HG02870 (cell line): ENCODE measurements at regions not wholly inside any gene's neighbourhood (a gene's known extent, or its start where the extent isn't known, plus 50 kb on each side); places are given as distances from the start of the nearest gene placed in this dataset.
"Not testable (repeated sequence)": the region's sequence is repeated elsewhere in the genome, so short reads cannot be mapped to it uniquely, and the experiment has no call there.

ENCODE experiments used
- ATAC-seq: cut with Tn5 transposase; IDR thresholded peaks from one replicate; pipeline ENCODE4 v1.9.1; 2021; ENCODE audit warnings: mild to moderate bottlenecking, moderate library complexity; ENCODE audit not compliant: unreplicated experiment

DNA sequence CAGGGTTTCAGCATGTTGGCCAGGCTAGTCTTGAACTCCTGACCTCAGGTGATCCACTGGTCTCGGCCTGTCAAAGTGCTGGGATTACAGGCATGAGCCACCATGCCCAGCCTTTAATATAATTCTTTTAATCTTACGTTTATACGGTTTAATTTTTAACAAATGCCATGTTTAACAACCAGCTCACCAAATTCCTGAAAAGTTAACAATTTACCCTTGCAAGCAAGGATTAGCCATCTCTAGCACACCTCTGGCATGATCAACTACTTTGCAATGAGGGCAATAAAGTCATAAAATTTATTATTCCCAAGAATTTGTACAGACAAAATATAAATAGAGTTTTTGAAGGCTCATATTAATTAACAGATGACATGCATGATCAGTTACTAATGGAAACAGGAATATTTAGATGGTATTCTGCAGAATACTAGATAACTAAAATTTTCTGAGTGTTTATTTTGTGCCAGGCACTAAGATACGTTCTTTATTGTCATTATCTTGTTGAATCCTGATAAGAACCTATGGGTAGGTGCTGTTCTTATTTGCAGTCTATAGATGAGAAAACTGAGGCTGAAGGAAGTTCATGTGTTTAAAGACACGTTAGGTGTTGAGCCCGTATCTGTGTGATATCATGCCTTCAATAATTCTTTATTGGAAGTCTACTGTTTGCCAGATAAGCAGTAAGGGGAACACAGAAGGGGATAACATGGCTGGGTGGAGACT, 190.1 kb downstream of the CDCA7 start:
- ATAC-seq: no peak

DNA sequence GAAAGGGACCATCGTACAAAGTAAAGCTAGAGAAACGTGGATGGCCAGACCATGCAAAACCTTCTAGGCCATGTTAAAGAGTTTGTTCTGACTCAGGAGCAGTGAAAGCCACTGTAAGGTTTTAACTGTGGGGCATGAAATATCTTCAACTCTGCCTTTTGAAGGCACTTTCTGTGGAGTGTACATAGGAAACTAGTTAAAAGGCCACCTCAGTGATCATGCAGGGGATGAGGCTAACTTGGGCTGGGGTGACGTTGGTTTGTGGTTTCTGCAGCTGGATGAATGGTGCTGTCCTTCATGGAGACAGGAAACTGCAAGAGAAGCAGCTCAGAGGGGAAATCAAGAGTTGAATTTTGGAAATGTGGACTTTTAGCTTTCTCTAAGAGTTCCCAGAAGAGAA, 190.7 kb downstream of the CDCA7 start:
- no peak for ATAC-seq

DNA sequence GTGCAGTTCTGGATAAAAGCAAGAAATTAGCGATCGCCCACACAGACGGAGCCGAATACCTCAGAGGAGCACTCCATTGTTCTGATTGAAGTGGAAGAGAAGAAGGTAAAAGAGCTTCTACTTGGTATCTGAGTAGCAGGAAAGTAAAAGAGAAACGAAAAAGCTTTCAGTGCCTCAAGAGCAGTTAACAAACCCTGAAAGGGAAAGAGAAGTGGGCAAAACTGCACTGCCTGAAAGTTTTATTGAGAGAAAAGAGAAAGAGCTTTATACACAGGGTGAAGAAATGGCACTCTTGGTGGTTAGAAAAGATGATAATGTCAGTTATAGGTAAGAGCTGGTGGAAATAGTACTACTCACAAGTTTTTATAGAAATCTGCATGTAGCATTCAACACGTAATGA, 192.8 kb downstream of the CDCA7 start:
- ATAC-seq: no peak

DNA sequence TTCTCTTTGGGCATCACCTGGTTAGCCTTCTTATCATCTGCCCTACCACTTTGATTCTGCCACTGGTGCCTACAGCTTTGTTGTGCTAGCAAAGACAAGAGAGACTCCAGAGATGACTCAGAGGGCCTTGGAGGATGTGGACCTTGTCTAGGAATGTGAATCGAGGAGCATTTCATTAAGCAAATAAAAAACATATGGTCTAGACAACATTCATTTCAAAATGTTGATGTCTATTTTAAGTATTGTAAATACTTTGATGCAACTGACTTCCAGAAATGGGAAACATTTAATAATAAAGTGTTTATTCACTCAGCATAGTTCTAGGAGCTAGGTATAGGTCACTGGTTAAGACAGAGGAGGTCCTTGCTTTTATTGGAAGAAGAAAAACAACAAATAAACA, 195.5 kb downstream of the CDCA7 start:
- ATAC-seq: no peak

DNA sequence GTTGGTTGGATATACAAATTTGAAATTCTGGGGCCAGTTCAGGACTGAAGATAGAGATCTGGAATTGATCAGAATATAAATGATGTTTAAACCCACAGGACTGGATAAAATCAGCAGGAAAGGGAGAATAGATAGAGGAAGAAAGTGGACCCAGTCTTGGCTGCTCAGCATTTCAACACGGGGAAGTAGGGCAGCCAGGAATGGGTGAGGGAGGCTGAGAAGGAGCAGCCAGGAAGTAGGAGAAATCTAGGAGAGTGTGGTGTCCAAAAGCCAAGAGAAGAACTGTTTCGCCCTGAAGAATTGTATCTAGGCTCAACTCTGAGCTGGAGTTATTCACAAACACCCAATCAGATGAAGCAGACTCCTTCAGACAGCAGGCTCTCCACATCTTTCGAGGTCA, 197.9 kb downstream of the CDCA7 start:
- no peak for ATAC-seq

DNA sequence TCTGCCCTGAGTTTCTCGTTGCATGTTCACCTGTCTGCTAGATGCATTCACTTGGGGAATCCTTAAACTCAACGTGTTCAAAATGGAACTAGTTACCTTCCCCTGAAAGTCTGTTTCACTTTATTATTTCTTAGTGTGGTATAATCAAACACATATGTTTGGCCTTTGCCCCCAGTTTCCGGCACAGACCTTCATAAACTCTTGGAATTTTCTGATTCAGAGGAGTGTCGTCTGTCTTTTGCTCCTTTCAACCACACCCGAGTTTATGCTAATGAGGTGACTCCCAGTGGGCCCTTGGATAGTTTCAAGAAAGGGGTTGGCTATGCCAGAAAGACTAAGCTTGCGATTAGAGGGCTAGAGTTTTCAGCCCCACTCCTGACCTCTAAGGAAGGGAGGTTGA, 198.9 kb downstream of the CDCA7 start:
- no peak for ATAC-seq

DNA sequence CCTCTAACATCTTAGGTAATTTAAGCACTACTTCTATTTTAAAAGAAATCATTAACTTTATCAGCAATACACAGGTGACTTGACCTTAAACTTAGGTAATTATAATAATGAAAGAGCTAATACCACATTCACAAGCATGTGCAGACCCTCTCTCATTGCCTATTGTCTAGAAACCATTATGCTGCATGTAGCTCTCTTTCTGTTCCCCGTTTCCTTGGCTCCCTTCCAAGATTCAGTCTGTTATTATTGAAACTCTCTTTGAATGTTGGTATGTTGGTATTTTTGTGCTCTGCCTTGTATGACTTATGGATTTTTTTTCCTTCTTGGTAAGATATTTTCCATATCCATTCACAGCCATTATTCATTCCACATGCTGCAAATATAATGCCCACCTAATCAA, 201.2 kb downstream of the CDCA7 start:
- ATAC-seq: no peak

DNA sequence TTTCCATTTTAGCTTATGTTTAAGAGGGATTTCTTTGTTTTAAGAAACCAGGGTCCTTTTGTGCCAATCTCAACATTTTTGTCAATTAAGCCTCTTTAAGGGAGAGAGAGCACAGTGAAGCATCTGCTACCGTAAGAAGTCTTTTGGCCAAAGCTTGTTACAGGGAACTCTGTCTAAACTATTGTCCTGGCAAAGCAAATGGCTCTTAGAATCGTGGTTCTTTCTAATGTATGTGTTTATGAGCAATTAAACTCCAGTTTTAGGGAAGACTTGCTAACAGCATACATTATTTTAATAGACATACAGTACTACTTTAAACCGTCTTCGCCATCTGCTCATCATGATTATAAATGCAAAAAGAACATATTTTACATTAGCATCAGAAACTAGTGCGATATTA, 202.1 kb downstream of the CDCA7 start:
- no peak for ATAC-seq

DNA sequence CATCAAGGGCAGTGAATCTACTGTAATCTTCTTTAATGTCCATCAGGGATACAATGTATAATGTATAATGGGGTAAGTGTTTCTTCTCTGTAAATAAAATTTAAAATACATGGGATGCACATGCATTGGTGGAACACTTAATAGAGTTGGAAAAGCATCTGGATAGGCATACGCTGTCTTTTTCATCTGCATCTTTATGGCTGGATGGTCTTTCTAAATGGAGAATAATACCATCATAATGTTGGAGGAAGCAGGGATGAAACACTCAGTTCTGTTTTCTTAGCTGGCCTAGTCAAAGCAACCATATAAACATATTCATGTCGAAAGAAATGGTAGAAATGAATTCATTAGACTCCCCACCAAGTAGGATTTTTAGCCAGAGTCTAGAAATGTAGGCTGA, 202.8 kb downstream of the CDCA7 start:
- ATAC-seq: no peak

DNA sequence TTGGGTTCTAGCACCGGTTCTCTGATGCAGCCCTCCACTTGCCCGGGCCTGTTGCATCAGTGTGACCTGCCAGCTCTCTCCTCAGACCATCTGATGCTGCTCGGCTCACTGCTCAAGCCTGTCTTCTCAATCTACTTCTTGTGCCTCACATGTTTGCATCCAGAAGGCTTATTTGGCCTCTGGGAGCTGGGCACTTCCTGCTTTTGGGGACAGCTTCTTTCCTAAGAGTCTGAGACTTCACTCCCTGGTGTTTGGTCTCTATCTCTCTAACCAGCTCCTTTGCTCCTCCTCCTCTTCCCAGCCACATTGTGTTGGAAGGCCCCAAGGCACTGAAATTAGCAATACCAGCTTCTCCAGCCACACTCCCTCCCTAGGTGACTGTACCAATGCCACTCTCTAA, 212.8 kb downstream of the CDCA7 start:
- ATAC-seq: no peak

DNA sequence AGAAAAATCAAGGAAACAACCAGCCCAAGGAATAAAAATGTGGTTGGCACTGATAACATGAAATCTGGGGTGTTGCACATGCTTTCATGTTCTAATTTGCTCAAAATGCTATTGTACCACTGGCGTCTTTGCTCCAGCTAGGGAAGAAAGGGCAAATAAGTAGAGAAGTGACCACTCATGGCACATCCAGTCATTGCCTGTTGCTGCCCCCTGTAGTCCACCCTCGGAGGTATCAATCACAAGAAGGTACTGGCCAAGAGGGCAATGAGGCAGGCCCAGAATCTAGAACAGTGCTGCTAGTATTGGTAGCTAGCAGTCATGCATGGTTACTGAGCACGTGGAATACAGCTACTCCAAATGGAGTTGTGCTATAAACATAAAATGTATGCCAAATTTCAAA, 213.4 kb downstream of the CDCA7 start:
- ATAC-seq: no peak

DNA sequence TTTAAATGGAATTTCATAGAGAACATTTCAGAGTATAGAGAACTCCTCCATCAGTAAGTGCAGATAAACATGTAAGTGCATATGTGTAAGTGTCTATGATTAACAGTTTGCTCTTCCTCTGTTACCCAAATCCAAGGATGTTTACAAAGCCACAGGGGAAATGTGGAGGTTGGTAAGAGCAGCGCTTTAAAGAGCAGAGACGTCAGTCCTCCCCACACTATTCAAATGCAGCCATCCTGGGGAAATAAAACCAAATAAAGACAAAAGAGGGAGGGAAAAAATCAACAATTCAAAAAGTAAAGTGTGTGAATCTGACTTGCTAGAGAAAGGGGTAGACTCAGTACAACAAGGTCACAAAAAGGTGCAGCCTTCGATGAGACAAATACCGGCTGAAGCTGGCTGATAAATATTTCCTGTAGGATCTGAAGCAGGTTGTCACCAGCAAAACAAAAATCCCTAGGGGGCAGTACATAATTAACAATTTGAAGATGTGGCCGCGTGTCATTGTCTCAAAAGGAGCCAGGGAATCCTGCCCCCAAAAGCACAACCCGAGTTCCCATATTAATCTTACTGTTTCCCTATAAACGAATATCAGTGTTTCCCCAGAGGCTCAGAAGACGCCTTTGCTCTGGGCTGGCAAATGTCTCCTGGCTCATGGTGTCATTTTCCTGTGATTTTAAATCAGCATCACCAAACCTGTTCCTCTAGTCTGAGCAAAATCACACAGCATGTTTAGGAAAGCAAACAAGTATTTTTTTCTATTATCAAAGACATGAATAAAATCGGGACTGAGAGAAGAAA, 216.5 kb downstream of the CDCA7 start:
- ATAC-seq: no peak

DNA sequence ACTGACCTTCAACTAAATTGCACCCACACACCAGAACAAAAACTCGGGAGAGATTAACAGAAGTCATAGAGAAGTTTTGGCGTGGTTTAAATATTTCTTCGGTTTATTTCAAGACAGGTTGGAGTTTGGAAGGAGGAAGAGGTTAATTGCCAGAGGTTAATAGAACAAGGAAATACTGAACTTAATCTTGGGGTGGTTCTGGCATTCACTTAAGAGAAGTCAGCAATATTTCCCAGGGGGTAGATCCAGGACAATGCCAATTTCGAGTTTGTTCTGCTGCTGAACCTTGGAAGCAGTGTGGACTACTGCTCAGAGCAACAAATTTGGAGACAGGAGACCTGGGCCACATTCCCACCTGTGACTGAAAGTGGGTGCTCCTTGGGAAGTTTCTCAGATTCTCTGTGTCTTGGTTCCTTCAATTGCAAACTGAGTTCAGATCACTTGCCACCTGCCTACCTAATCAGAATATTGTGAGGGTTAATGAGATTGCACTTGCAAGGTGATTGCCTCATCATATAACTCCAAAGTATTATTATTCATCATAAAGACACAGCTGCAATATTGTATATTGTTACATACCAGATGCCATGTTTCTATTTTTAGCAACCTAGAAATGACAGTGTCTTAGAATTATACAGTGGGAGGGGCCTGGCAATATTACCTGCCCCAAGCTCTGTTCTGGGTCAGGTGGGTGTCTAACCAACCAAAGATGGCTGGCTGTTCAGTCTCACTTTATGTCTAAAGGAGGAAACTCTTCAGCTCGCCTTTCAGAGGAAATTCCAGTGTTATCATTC, 217.4 kb downstream of the CDCA7 start:
- ATAC-seq: no peak

DNA sequence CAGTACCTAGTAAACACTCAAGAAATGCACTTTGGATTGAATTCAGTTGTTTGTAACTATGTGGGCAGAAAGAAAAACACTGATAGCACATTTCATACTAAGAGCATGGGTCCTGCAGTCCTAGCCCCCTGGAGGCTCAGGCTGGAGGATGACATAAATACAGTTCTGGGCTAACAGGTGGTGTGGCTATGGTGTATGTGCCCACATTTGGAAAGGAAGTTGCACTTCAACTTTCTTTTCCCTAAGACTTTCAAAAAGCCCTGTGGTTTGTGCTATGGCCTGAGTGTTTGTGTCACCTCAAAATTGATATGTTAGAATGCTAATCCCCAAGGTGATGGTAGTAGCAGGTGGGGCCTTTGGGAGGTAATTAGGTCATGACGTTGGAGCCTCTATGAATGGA, 218.2 kb downstream of the CDCA7 start:
- no peak for ATAC-seq

DNA sequence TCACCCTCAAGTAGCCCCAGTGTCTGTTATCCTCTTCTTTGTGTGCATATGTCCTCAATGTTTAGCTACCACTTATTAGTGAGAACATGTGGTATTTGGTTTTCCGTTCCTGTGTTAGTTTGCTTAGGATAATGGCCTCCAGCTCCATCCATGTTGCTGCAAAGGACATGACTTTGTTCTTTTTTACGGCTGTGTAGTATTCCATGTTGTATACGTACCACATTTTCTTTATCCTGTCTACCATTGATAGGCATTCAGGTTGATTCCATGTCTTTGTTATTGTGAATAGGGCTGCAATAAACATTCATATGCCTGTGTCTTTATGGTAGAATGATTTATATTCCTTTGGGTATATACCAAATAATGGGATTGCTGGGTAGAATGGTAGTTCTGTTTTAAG, 219.1 kb downstream of the CDCA7 start:
- not testable (repeated sequence) for ATAC-seq

DNA sequence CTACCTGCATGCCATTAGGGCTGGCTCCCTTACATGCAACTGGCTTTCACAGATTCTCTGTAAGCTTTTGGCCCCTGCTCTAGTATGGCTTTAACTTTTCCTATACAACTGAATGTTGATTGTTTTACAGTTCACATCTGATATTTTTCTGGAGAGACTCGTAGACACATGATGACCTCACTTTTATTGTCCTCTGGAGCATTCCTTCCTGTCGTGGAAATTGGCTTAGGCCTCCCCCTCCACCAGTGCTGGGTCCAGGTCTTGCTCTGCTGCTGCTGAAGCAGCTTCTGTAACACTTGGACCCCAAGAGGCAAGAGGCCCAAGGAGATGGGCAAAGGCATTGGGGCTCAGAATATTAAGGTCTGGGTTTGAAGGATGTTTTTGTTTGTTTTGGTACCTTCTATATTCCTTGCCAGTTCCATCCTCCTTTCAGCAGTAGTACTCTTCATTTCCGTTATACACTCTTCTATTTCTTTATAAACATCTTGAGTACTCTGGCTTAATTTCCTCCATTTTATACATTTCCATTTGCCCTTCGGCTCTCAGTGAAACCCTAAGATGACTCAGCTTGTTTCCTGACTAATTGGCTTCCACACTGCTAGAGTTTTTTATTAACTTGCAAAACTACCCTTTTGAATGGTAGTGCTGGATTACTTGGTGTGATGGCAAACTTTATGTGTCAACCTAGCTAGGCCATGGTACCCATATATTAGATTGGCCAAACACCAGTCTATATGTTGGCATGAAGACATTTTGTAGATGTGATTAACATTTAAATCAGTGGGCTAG, 219.8 kb downstream of the CDCA7 start:
- ATAC-seq: no peak

DNA sequence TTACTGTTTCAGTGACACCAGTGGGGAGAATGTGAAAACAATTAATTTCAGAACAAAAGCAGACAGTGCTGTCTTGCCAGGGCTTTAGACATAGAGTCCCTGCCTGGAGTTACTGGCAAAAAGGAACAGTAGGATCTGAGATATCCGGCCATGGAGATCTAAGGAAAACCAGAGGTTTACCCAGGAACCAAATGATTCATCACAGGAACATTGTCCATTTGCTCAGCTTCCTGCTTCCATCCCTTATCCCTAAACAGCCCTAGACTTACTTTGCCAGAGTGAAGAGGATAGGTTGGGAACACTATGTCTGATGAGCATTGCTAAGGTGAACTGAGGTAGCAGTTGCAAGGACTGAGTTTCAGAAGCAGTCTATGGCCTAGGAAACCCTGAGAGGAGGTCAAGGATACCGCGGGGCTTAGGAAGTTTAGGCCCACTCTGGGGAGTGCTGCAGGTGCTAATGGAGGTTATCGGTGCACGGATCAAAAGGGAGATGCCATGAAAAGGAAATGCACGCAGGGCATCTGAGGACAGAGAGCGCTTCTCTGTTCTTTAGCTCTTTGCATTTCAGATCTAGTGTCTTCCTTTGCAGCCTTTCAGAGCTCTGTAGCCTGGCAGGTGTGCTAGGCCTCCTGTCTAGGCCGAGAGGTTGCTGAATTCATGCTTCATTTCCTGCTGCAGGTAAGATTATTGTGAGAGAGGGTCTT, 223.9 kb downstream of the CDCA7 start:
- no peak for ATAC-seq

DNA sequence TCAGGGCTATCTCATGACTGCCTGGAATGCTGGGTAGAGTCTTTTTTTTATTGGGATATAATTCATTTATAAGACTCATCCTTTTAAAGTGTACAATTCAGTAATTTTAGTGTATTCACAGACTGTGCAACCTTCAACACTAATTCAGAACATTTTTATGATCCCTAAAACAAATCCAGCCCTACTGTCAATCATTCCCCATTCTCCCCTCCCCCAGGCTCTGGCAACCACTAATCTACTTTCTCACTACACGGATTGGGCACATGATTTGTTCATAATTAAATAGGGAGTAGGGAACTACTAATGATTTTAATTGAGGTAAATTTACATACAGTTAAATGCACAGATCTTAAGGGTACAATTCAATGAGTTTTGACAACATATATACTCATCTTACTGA, 225.7 kb downstream of the CDCA7 start:
- ATAC-seq: no peak

DNA sequence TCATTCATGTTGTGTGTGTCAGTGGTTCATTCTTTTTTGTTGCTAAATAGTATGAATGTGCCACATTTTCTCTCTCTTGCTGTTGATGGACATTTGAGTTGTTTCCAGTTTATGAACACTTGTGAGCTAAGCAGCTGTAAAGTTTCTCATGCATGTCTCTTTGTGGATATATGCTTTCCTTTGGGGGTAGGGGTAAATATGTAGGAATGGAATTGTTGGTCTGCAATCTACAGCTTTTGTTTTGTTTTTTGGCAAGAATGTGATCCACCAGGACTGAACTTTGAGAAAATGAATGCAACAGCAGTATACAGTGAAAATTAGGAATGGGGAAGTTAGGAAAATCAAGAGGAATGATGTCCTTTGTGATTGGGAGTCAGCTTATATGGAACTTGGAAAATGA, 226.3 kb downstream of the CDCA7 start:
- ATAC-seq: no peak

DNA sequence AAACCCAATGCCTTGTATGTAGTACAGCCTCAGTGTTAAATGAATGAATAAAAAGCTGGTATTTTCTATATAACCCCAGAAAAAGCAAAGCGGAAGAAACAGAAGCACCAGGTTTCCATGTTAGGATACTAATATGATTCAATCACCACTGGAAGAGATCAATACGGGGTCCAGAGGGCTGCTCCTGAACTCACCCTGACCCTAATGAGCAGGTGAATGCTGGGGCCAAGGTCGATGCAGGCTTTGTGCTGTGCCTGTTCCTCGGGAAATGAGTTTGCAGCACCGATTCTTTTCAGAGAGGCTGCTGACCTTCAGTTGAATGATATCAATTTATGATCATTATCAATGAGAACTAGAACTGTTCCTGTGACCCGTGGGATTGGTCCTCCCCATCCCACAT, 228.5 kb downstream of the CDCA7 start:
- no peak for ATAC-seq
